ENCODE measurements at regions not wholly inside any gene's neighbourhood (a gene's known extent, or its start where the extent isn't known, plus 50 kb on each side); places are given as distances from the start of the nearest gene placed in this dataset.
"Not testable (repeated sequence)": the region's sequence is repeated elsewhere in the genome, so short reads cannot be mapped to it uniquely, and the experiment has no call there.

GRCh38 chr5:90128551-90128950 is 281.0 kb downstream of the CETN3 start:
- DNase-seq: no peak

DNA sequence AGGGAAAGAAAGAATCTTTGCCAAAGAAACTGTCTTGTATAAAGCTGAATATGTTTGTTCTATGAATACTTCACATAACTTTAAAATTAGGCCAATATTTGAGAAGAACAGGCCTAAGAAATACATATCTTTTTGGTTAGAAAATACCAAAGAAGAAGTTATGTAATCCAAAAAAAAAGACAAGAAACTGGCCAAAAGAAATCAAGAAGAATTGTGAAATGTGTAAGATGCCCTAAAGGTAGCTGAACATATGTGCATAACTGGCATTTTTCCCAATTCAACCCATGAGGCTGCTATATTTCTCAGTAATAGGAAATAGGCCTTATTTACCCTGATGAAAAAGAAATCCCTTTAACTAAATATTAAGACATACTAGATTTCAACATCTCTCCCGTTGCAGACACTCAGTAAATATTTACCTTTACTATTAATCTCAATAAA is 290.0 kb downstream of the CETN3 start:
- no peak for DNase-seq

DNA sequence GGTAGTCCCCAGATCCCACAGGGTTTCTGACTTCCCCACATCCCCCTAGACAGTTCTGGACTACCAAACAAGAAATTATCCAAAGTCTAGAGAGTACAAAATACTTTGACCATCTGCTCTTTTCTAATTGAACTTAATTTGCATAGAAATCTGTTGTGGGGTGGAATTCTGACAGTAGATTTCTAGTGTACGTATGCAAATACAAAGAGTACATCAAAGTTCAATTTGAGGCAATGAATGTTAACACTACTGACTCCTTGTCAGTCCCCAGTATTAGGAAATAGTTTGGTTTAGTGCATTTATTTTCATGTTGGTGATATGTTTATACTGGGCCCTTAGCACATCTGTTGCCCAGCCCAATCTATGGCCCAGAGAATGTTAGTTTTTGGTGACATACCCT is 292.6 kb downstream of the CETN3 start:
- no peak for DNase-seq

- no peak for DNase-seq
These were observed 296.4 kb downstream of the CETN3 start for GRCh38 chr5:90113108-90113507.

- DNase-seq: no peak
These were observed 297.4 kb downstream of the CETN3 start for GRCh38 chr5:90112033-90112692.

DNA sequence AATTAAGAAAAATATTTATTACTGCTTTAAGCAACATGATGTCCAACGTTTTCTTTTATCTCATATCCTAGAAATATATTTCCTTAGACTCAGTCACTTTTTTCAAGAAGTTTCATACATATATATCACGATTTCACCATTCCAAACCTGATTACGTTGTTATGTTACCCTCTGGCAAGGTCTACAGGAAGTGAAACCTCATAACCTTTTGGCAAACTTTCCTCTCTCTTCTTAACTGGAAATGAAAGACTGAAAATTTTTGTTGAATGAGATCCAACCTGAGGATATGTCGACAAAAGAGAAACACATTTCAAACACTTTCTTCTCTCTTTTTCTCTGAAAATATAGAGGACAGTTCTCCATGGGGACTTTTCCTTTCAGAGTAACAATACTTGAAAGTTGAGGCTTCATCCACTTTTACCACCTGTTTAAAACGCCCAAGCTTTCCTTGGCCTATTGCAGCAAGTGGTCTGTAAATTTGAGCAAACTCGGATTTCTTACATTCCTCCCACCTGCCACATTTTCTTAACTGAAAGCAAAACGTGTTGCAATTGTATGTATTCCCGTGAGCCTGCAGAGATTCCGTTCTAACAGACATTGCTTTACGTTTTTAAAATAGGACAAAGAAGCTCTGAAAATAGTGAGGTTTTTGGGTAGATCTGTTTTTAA is 298.1 kb downstream of the CETN3 start:
- no peak for DNase-seq

- DNase-seq: no peak
These were observed 300.3 kb downstream of the CETN3 start for GRCh38 chr5:90109285-90109684.

DNA sequence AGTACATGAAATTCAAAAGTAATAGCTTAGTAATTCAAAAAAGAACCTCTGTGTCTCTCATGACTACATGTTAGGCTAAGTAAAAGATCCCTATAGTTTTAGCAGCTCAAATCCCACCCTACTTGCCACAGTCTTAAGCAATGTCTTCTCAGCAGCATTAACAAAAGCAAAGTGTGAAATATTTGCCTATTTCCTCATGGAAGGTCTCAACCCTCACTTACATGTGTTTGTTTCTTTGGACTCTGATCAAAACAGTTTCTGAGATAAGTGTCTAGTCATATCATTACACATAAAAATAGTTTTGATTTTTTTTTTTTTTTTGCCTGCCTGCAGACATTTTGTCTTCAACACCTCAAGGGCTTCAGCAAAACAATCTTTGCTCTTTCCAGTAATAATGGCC is 310.5 kb downstream of the CETN3 start:
- no peak for DNase-seq

- no peak for DNase-seq
These were observed 312.5 kb downstream of the CETN3 start for GRCh38 chr5:90097082-90097477.

- no peak for DNase-seq
These were observed 313.0 kb downstream of the CETN3 start for GRCh38 chr5:90096415-90097081.

DNA sequence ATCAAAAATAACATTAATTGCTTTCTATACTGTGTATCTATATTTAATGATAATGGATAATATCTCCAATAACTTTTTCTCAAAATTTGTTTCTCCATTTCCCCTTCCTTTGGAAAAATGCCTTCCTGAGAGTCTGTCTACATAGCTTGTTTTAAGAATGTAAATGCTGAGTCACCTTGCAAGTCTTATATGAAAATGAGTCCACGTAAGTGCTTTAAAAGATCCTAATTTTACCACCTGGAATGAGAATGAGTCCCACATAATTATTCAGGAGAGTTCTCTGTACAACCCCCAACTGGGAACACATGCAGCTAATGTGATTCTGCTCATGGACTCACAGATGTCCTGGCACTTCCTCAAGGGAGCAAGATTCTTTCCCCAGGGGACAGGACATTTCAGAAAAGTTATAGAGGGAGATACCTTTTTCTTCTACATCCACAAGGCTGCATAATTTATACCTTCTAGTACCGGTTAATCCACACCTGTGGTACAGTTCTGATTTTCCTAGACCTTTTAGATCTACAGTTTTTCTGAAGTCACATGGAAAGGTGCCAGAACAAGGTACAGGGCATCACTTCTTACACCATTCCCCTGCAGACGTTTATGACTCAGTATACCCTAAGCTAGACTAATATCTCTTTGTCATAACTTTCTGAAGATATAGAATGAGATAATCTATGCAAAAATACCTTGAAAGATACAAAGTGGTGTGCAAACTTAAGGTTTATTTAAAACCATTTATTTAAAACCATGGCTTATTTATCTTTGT is 314.1 kb downstream of the CETN3 start:
- DNase-seq: no peak

DNA sequence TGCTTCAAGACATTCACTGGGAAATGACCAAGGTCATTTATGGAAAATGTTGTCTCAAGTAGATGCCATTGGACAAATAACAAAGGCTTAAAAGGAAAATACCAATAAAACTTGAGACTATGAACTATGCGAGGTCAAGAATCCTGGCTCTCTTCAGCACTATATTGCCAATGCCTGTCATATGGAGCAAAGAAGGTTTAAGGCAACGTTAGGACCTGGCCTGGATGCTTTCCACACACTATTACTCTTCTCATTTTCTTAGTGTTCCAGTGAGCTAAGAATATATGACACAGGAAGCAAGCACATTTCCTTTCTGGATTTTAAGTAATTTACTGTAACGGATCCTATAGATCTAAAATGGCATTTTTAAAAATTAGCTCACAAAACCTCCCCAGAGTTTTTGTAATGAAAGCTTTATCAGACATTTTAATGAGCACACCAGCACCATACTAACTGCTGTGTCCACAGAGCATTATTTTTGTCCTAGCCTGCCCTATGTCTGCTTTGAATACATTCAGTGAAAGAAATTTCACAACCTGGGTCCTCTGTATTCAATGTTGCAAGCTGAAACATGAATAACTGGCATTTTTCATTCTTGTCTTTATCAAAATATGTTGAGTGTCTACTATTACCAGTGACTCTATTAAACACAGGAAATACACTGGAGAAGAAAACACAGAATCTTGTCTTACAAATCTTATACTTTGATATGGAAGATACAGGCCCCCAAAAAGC is 315.6 kb downstream of the CETN3 start:
- no peak for DNase-seq

- DNase-seq: no peak
These were observed 316.8 kb downstream of the CETN3 start for GRCh38 chr5:90092734-90093133.

- DNase-seq: no peak
These were observed 325.2 kb downstream of the CETN3 start for GRCh38 chr5:90084342-90084741.

- not testable (repeated sequence) for DNase-seq
These were observed 336.5 kb downstream of the CETN3 start for GRCh38 chr5:90073026-90073570.

DNA sequence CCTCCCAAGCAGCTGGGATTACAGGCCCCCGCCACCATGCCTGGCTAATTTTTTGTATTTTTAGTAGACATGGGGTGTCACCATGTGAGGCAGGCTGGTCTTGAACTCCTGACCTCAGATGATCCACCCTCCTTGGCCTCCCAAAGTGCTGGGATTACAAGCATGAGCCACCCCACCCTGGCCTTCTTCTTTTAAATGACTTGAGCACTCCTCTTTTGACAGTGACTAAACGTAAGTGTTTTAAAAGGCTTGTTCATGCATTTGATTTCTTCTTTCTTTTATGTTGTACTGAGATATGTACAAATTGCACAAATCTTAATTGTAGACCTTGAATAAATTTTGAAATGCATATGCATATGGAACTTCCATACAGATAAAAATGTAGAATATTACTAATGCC is 337.9 kb downstream of the CETN3 start:
- no peak for DNase-seq

- no peak for DNase-seq
These were observed 338.5 kb downstream of the CETN3 start for GRCh38 chr5:90071066-90071465.

DNA sequence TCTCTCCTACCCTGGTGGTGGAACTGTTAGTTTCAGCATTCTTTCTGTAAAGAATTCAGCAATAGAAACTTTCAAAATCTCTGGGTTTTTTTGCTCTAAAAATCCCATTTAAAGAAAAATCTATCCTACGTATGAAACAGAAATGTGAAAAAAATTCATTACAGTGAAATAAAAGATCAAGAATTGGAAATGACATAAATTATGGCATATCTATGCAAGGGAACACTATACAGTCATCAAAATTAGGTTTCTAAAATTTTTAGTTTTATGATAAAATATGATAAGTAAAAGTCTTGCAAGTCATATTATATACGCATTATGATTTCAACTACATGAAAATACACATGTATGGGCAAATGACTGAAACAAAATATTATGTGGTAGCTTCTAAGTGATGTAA is 342.6 kb downstream of the CETN3 start:
- no peak for DNase-seq

DNA sequence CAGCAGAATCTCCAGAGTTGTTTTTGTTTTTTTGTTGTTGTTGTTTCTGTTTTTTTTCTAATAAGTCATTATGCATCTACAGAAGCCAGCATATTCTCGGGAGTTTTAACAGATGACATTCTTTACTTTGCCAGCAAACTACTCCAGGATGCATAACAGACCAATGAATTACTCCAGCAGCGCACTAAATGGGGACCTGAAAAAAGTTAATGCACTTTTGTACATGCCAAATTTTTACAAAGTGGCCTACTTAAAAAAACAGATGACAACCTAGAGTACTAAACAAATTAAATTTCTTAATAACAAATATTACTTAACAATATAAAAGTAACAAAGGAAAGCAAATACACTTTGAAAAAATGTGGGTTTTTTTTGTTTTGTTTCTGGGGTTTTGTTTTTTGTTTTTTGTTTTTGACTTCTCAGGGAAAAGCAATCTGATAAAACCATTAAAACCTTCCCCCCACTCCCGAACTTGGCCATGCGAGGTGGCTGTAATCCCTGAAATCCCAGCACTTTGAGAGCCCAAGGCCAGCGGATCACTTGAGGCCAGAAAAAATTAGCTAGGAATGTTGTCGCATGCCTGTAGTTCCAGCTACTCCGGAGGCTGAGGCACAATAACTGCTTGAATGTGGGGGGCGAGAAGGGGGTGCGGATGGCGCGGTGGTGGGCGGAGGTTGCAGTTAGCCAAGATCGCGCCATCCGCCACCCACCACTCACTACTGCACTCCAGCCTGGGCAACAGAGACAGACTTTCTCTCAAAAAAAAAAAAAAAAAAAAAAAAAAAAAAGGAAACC is 352.4 kb downstream of the CETN3 start:
- DNase-seq: no peak

DNA sequence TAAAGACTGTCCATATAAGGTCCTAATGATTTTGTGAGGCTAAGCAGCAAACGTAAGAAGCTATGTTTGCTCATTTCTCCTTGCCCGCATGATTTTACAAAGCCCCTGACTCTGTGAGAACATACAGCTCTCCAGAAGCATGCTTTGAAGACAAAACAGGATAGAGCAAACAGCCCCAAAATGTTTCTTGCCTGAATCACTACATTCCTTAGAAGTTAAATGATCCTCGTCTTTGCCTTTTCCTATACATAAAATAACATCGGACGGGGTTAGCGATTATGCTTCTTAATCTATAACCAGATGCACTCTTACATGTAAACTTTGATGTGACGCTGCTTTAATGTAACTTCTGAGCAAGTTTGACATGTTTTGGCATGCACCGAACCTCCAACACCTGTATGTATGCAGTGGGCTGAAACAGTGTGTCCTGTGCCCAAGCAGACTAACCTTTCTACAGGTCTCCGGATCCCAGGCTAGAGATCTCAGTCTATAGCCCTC is 353.7 kb downstream of the CETN3 start:
- no peak for DNase-seq

DNA sequence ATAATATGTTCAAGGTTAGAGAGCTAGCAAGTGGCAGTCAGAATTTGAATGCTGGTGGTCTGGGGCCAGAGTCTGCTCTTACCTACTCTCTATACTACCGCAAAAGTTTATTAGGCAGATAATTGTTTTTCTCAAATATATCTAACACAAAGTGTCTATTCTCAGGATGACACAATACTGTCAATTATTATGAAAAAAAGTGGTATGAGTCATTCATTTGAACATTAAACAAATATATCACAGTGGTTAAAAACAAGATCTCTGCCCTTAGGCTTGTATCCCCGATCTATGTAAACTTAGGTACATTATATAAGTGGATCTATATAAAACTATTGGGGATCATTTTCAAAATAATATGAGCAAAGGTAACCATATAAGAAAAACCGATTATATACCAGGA is 354.9 kb downstream of the CETN3 start:
- no peak for DNase-seq

All from stimulated activated CD4-positive, alpha-beta T cell treated with anti-CD3 and anti-CD28 coated beads, Interleukin-15, amount 100 ng/mL, for 24 hours (primary cell).